HG02759 (cell line): ENCODE measurements at regions not wholly inside any gene's neighbourhood (a gene's known extent, or its start where the extent isn't known, plus 50 kb on each side); places are given as distances from the start of the nearest gene placed in this dataset.

Source experiments
- ATAC-seq: cut with Tn5 transposase; IDR thresholded peaks from one replicate; pipeline ENCODE4 v1.9.1; 2021; ENCODE audit warnings: mild to moderate bottlenecking, moderate library complexity; ENCODE audit not compliant: unreplicated experiment

DNA sequence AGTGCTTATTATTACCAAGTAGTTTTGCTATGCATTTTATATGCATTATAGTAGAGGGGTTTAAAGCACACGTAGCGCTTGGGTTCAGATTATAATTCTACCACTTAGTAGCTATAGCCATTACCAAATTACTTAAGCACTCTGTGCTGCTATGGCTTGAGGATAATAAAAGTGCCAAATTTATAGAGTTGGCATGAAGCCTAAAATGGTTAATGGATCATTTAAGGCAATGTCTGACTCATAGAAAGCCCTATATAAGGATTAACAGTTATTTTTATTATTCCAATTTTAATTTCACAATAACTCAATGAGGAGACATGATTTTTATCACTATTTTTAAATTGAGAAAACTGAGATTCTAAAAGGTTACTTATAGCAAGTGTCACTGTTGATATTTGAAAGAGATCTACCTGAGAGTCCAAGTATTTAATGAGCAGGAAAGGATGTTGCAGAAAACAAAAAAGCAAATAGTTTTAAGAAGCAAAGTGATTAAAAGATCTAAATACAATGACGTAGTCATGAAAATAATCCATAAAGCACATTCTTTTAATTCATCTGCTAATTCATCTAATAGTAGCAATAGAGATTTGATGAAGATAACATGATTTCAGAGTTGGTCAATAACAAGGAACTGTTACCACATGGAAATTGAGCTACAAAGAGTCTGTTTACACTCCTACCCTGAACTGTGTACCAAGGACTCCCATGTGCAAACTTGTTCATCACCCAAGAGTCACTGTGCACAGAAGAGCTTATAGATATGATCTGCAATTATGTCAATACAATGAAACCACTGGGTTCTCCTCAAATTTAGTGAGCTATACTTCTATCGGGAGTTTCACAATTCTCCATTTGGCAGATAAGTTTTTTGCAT is 78.8 kb upstream of the DTNA start:
- no peak for ATAC-seq

DNA sequence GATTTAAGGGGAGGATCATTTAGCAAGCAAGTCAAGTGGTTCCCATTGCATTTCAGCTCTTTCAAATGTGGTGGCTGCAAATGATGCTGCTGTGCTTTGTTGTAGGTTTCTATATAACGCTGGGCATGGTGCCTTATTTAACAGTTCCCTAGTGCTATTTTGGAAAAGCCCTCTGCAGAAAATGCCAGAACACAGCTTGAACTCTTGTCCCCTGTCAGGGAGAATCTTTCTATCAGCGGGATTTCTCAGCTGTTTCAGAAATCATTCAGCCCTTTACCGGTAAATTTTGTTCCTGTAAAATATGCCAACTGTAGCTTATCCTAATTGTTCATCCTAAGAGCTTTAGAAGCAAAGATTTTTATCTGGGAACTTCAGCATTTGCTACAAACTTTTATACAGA is 77.8 kb upstream of the DTNA start:
- no peak for ATAC-seq

DNA sequence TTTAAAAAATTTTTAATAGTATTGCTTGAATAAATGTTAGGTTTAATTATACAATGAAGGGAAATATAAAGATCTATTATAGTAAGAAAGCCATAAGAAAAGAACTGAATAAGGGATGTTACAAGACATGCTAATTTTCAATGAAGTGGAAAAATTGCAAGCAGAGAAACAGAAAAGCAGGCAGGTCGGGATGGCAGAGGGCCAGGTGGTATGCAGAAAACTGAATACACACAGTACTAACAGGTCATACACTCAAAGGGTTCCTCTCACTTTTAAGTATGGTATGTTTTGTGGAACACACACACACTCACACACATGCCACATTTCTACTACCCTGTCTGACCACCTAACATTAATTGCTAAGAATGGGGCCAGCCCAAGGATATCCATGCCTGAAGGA is 76.7 kb upstream of the DTNA start:
- no peak for ATAC-seq

DNA sequence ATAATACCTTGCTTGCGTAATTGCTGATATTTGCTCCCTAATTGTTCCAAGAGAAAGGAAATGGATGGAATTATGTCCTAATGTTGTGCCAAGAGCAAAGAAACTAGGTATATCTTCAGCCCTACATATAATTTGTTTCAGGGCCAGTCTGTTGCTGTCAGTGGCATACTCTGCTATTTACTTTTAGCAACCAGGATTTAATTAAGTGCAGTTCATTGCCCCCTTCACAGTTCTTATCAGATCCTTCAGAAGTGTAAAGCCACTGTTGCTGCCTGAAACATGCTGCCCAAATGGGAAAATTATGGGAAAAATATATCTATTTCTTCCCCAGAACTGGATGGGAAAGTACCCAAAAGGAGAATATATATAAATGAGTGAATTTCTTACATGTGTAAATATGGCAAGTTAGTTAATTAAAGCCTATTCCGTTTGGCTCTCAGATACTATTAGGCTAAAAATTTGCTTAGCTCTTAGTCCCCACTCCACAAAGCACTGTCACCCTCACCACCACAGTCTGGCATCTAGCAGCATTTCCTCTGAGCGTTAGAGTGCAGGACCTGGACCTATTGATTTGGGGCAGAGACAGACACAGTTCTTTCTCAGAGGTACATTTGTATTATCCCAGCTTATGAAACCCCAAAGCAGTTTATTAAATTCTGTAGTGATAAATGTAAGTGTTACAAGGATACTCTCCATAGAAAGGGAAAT is 72.8 kb upstream of the DTNA start:
- ATAC-seq, result no peak

DNA sequence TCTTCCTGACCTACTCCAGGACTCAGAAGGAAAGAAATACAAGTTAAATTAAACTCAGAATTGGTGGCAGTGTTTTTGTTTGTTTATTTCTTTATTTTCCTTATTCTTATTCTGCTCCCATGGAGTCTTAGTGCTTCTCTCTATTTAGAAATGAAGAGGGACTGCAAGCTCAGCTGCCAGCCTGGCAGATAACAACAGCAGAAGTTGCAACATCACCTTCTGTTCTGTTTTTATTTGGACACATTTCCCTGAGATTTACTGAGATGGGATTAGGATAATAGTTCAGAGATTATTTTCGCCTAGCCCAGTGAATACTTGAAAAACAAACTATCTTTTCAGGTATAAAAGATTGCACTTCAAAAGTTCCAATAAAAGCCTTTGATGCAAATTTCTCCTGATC is 70.4 kb upstream of the DTNA start:
- no peak for ATAC-seq

DNA sequence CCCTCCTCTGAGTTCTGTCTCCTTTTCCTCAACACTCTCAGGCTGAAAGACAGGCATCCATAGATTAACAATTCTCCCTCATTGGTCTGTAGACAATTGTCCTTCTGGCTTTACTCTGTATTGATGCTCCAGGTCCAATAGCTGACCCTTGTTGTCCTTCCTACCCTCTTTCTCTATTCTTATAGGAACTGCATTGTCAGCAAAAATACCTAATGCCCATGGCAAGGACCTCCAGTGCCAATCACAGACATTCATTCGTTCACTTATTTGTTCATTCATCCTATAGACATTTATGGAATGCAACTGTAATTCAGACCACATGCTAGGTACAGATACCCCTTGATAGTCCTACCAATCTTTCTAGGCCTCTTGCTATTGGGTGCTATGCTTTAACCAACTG is 69.8 kb upstream of the DTNA start:
- no peak for ATAC-seq

DNA sequence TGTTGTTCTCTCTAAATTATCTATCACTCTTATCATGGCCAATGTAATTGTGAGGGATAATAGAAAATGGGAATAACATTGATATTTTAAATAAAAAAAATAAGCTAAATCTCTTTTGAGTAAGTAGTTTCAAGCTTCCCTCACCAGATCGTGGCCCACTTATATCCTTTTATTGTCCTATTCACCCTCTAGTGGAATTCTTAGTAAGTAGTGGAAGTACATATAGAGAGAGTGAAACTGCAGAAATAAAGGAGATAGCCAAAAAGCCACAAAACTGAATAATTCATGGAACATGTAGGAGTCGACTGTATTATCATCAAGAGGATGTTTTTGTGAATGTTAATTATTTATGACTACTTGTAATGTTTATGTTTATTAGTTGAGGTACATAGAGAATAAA is 66.1 kb upstream of the DTNA start:
- ATAC-seq, result no peak

DNA sequence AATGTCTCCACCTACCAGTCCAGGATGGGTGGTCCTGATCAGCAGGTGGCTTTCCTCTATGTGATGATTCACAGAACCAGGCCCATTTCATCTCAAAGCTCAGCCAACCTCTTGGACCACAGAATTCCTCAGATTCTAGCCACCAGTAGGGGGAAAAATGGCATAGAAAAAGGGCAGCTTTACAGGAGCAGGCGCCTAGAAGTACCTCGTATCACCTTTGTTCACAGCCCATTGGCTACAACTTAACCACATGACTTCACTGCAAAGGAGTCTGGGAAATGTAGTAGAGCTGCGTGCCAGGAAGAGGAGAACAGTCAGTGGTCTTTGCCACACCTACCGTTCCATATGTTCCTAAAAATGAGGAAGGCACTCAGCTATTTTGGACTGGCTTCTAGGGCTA is 62.8 kb upstream of the DTNA start:
- peak; percentile 90 for ATAC-seq

DNA sequence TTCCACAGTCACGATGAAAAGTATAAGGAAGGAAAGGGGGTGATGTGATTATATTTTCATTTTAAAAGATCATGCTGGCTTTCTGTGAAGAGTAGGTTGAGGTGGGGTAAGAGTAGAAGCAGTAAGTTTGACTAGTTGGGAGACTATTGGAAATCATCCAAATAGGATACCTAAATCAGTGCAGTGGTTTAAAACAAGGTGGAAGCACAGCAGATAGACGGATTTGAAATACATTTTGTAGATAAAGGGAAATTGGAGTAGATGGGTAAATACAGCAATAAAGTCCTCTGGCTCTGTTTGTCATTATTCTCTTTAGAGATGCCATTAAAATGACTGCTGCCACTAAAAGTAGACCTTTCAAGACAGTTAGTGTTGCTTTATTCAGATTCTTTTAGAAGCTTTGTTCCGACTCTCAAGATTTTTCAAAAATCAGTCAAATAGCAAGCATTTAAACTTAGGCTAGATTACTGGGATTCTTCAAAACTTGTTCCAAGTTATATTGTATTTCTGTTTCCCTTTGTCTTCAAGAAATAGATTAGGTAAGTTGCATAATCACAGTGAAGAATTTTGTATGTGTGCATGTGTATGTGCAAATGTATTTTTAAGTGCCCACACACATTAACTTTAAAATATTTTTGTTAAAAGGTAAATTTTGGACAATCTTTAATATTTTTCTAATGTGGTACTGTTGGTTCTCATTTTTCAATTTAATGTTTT is 61.7 kb upstream of the DTNA start:
- ATAC-seq, result no peak

DNA sequence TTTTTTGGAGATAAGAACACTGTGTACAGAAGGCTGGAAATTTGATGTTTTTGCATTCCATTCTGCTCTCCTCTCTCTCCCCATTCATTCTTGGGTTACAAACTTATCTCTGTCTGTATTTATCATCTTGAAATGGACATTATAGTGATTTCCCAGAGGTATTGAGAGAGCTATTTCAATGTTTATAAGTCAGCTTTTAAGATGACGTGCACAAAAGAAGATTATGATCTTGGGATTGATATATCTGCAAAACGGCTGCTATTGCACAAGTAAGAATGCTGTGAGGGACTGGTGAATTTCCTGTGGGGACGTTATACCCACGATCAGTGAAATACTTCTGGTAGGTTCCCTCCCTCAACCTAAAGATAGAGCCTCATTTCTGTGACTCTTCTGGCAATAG is 61.0 kb upstream of the DTNA start:
- ATAC-seq, result no peak

DNA sequence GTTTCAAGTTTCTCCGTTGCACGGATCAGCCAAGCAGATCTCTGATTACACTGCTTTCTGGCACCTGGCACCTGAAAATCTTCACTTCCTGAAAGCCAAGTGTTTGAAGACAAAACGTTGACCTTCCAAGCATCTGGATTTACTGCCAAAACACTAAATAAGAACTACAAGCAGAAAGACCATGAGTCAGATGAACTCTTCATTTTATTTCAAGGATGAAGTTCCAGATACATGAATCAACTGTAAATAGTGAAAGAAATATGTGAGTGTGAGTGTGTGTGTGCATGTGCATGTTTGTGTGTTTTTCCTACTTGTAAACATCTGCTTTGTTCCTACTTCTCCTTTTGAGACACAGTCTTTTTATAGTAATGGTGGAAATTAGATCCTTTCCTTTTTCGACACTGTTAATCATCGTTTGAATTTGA is 60.0 kb upstream of the DTNA start:
- no peak for ATAC-seq

DNA sequence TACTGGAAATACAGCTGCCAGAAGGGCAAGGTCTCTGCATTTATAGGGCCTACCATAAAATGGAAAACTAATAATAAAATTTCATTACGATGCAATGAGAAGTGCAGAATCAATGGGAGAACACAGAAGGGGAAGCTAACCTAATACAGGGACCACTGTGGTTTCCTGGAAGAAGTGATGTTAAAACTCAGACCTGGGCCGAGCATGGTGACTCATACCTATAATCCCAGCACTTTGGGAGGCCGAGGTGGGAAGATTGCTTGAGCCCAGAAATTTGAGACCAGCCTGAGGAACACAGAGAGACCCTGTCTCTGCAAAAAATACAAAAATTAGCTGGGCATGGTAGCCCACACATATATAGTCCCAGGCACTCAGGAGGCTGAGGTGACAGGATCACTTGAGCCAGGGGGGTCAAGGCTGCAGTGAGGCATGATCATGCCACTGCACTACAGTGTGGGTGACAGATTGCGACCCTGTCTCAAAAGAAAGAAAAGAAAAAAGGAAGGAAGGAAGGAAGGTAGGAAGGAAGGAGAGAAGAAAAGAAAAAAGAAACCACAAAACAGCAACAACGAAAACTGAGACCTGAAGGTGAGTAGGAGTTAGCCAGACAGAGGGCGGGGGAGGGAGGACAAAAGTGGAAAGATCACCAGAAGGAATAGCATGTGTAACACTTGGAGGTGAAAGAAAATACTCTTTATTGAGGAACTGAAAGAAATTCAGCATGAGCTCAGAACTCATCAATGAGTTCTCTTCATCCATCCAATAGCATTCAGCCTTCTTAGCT is 58.3 kb upstream of the DTNA start:
- ATAC-seq, result no peak

DNA sequence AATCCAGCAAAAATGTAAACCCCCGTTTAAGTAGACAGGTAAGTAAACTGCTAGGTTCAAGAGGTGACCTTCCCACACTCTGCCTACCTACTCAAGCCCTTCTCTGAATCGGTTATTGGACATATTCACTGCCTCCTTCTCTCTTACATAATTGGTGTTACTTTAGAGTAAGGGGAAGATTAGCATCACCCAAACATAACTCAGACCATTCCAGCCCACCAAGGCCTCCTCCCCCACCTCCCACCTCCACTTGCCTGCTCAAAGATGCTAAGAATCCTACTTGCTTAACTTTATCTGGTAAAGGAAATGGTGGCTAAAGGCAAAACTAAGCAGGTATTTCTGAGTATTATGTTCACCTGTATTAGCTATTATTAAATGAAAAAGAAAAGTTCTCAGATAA is 55.0 kb upstream of the DTNA start:
- ATAC-seq, result no peak

DNA sequence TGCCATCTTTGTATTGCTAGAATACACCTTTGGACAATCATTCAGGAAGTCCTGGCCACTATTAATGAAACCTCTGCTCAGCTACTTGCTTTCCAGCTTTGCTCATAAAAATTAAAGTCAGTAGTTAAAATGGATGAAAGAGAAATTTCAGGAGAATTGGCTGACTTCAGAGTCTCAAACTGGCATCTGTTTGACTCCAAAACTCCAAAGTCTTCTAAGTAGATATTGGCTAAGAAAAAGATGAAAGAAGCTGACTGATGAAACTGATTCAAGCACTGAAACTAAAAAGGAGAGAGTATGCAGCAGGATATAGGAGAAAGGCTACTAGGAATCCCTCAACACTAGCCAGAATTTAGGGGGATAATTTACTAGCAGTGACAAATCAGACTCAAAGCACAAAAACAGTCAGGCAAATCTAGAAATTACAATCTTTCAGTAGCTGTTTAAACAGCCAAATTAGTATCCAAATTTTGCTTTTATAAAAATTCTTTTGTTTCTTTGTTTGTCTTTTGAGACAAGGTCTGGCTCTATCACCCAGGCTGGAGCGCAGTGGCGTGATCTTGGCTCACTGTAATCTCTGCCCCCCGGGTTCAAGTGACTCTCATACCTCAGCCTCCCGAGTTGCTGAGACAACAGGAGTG is 52.1 kb upstream of the DTNA start:
- no peak for ATAC-seq

DNA sequence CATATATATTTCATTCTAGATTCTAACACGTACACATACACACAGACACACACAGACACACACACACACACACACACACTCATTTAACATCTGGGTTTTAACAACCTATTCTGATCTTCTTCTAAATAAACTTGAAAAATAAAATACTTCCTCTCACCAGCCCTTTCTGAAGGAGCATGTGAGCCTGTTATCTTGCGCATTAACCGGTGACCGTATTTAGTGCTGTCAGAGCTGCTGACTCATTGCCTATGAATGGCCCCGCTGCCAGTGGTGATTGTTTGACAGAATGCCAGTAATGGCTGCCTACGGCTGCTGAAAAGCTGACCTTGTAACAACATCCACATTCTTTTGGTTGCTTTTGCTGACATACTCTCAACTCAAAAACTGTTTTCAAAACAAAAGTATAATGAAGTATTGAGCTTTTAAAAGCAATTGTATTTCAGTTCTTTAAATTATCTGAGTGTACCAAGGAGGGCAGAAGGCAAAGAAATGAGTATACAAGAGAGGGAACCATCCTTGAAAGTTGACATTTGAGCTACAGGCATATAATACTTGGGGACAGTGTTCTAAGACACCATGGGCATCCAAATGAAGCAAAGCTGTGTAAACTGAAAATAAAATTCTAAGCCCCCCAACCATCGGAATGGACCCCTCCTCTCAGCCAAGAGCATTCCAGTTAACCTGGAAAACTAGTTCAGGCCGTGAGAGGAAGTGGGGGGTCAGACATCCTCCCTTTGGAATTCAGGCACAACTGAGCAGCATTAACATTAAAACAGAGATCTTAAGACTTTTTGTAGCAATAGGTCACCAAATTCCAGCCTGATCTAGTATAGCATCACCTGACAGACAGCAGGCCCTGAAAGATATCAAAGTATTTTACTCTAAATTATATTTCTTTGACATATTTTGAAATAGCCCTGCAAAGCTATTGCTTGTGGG is 50.2 kb upstream of the DTNA start:
- no peak for ATAC-seq
